Osteocyte (in vitro differentiated cells): ENCODE measurements at regions not wholly inside any gene's neighbourhood (a gene's known extent, or its start where the extent isn't known, plus 50 kb on each side); places are given as distances from the start of the nearest gene placed in this dataset.

ENCODE experiments used
- DNase-seq: peaks from one replicate; pipeline ENCODE4 v3.0.0; 2021; ENCODE audit warnings: mixed read lengths; ENCODE audit not compliant: unreplicated experiment; ENCODE audit errors: extremely low spot score
- H3K27ac Mint-ChIP-seq: one replicate; pipeline ENCODE4 v1.8.0; 2021; ENCODE audit warnings: mild to moderate bottlenecking, mixed read lengths; ENCODE audit not compliant: unreplicated experiment
- H3K27me3 Mint-ChIP-seq: one replicate; pipeline ENCODE4 v1.8.0; 2021; ENCODE audit warnings: mixed read lengths; ENCODE audit not compliant: unreplicated experiment
- H3K36me3 Mint-ChIP-seq: one replicate; pipeline ENCODE4 v1.8.0; 2021; ENCODE audit warnings: mixed read lengths; ENCODE audit not compliant: unreplicated experiment
- H3K4me1 Mint-ChIP-seq: one replicate; pipeline ENCODE4 v1.8.0; 2021; ENCODE audit warnings: mixed read lengths; ENCODE audit not compliant: unreplicated experiment
- H3K4me3 Mint-ChIP-seq: one replicate; pipeline ENCODE4 v1.8.0; 2021; ENCODE audit warnings: mild to moderate bottlenecking, moderate library complexity, mixed read lengths; ENCODE audit not compliant: unreplicated experiment
- H3K9me3 Mint-ChIP-seq: one replicate; pipeline ENCODE4 v1.8.0; 2021; ENCODE audit warnings: mixed read lengths; ENCODE audit not compliant: unreplicated experiment
- CTCF ChIP-seq: fragments of 200-600 bp; sonication (generic); IDR thresholded peaks from 2 replicates; pipeline ENCODE4 v1.5.0; 2021; ENCODE audit warnings: antibody characterized with exemption, mild to moderate bottlenecking, moderate library complexity

DNA sequence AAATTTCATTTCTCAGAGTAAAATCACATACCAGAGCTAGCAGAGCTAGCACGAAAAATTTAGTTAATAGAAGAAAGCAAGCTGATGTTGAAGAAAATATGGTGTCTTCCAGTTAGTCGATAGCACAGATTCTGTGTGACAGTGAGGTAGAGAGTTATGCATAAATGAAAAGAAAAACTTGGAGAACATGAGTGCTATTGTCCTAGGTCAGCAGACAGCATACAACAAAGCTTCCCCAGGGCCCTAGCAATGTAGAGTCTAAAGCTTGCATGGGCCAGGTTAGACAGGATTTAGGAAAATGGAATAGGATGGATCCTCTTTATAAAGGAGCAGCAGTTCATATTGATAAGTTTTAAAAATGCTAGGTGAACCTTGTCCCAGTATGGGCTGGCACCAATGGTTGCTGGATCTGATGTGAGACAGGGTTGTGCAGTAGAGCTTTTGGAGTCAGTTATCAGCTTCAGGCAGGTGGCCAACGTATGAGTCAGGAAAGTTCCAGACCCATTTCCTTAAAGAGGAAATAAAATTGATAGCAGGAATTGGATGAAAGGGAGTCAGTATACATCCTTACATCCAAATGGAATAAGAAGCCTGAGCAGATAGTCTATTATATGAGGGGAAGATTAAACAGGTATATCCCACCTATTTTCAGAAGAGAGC, 277.2 kb downstream of the FRK start:
- peaks cover 25% of the 10 kb centered on the region for H3K27me3 Mint-ChIP-seq
- H3K9me3 Mint-ChIP-seq = no peaks in the 10 kb centered on the region
- no peak for TF ChIP-seq CTCF
- H3K4me1 Mint-ChIP-seq = peaks cover 5% of the 10 kb centered on the region
- no peaks in the 10 kb centered on the region for H3K36me3 Mint-ChIP-seq
- no peak for DNase-seq
- no peak overlapping the region for H3K4me3 Mint-ChIP-seq
- H3K27ac Mint-ChIP-seq = no peak overlapping the region

DNA sequence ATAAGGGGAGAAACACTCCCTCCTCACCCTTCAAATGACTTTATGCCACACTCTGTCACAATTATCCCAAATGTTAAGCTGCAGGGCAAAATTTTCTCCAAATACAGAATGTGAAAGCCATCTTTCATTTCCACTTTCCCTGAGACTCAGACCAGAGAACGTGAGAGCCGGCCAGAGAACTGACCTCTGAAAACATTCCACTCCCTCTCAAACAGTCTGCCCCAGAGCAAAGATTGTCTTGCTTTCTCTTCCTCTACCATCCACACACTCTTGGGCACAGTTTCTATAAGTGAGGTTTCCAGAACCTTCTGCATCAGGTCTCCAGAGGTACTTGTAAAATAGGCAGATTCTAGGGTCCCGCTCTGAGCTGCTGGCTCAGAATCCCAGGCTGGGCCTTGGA, 278.1 kb downstream of the FRK start:
- no peaks in the 10 kb centered on the region for H3K36me3 Mint-ChIP-seq
- H3K27me3 Mint-ChIP-seq = peaks cover 18% of the 10 kb centered on the region

DNA sequence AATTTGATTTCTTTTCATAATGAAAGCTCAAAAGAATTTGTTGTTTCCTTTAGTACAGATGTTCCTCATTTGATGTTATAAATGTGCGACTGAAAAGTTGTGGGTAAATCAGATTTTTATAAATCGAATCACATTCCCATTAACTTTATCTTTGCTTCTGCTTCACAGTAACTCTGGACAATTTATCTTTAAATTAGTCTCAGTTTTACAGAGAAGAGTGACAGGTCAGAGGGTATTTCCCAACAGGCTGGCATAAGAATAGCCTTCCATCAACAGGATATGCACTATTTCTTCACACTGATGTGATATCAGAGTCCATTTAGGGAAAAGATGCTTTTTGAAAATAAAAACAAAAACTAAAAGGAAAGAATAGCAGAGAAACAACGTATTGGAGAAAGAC, 286.9 kb downstream of the FRK start:
- H3K36me3 Mint-ChIP-seq = no peaks in the 10 kb centered on the region
- peaks cover 5% of the 10 kb centered on the region for H3K27me3 Mint-ChIP-seq
- no peaks in the 10 kb centered on the region for H3K9me3 Mint-ChIP-seq
- no peak overlapping the region for H3K27ac Mint-ChIP-seq
- TF ChIP-seq CTCF = no peak
- peaks cover 6% of the 10 kb centered on the region for H3K4me1 Mint-ChIP-seq
- no peak for DNase-seq
- H3K4me3 Mint-ChIP-seq = no peak overlapping the region

More for the DNA sequence above, 278.1 kb downstream of the FRK start:
- no peak for TF ChIP-seq CTCF
- no peak overlapping the region for H3K4me3 Mint-ChIP-seq
- H3K4me1 Mint-ChIP-seq = peaks cover 5% of the 10 kb centered on the region
- no peak for DNase-seq
- no peak overlapping the region for H3K27ac Mint-ChIP-seq
- H3K9me3 Mint-ChIP-seq = no peaks in the 10 kb centered on the region

DNA sequence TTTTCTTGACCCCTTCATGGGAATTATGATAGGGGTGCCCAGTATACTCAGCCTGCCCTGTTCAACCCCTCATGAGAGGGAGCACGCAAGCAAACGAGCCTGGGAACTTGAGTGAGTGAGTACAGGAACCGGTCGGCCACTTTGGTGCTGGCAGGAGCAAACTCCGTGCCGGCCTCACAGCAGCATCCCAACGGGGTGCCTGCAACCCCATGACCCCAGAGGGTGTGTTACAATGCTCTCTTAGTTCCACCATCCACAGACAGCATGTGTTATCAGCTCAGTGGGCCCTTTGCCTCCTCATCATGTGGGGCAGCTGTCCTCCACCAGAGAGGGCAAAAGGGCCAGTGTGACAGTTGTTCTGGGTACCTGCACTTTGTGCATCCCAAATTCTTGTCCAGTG, 289.8 kb downstream of the FRK start:
- TF ChIP-seq CTCF = no peak
- H3K4me3 Mint-ChIP-seq = no peak overlapping the region
- no peak overlapping the region for H3K27ac Mint-ChIP-seq
- no peaks in the 10 kb centered on the region for H3K36me3 Mint-ChIP-seq
- H3K27me3 Mint-ChIP-seq = peaks cover 5% of the 10 kb centered on the region
- peaks cover 12% of the 10 kb centered on the region for H3K4me1 Mint-ChIP-seq
- DNase-seq = no peak
- H3K9me3 Mint-ChIP-seq = no peaks in the 10 kb centered on the region

GRCh38 chr6:115768500-115768899, 292.2 kb downstream of the FRK start:
- Mint-ChIP-seq H3K27ac (no peak overlapping the region), H3K27me3 (peaks cover 2% of the 10 kb centered on the region), H3K9me3 (no peaks in the 10 kb centered on the region), H3K4me1 (peaks cover 12% of the 10 kb centered on the region), H3K36me3 (no peaks in the 10 kb centered on the region), H3K4me3 (no peak overlapping the region)
- no peak for DNase-seq
- TF ChIP-seq CTCF = no peak
